Naive thymus-derived CD4-positive, alpha-beta T cell (primary cell): ENCODE measurements at regions not wholly inside any gene's neighbourhood (a gene's known extent, or its start where the extent isn't known, plus 50 kb on each side); places are given as distances from the start of the nearest gene placed in this dataset.

Experiments used
- ATAC-seq: fragments of 150-1000 bp; cut with Tn5 transposase; 2 replicates; pipeline ENCODE4 v1.10.0; 2021; ENCODE audit warnings: mild to moderate bottlenecking, moderate library complexity
- CTCF ChIA-PET: fragments of 350-600 bp; sonication (Branson Sonifier 250); formaldehyde crosslinking; loops from one replicate; lab custom pipeline; 2021; ENCODE audit warnings: antibody characterized with exemption; lab: Charles Lee
- POLR2A ChIA-PET: fragments of 350-600 bp; sonication (Branson Sonifier 250); formaldehyde crosslinking; loops from one replicate; lab custom pipeline; 2021; ENCODE audit warnings: antibody characterized with exemption, inconsistent platforms; lab: Charles Lee
- DNase-seq, 9 donors: peaks; one replicate each; pipeline versions ENCODE4 v3.0.0 to v3.0.0-alpha.2; 2020 to 2022; ENCODE audit warnings: mixed read lengths in 1 of 9
- H3K27ac ChIP-seq: one replicate; pipeline ENCODE4 v1.7.0; 2013; ENCODE audit warnings: mild to moderate bottlenecking, low read depth, low read length, moderate library complexity
- H3K27me3 ChIP-seq, 2 donors: one replicate each; pipeline ENCODE4 v1.7.0; 2013; ENCODE audit warnings: low read length in 2 of 2, mild to moderate bottlenecking in 2 of 2, moderate library complexity in 2 of 2; ENCODE audit not compliant: control insufficient read depth in 2 of 2, insufficient read depth in 2 of 2
- H3K36me3 ChIP-seq, 3 experiments: 1 replicate in 2 of 3; 2 replicates in 1 of 3; pipeline ENCODE4 v1.7.0; 2013; ENCODE audit warnings: low read length in 3 of 3, mild to moderate bottlenecking in 3 of 3, moderate library complexity in 1 of 3; ENCODE audit not compliant: insufficient read depth in 3 of 3, control insufficient read depth in 2 of 3
- H3K4me1 ChIP-seq, 2 donors: one replicate each; pipeline ENCODE4 v1.7.0; 2013; ENCODE audit warnings: low read length in 2 of 2, mild to moderate bottlenecking in 2 of 2, moderate library complexity in 1 of 2; ENCODE audit not compliant: control insufficient read depth in 2 of 2, insufficient read depth in 2 of 2
- H3K4me3 ChIP-seq: 2 replicates; pipeline ENCODE4 v1.7.0; 2013; ENCODE audit warnings: mild to moderate bottlenecking, low read length
- H3K9me3 ChIP-seq, 3 experiments: 1 replicate in 2 of 3; 2 replicates in 1 of 3; pipeline ENCODE4 v1.7.0; 2013; ENCODE audit warnings: low read length in 3 of 3; ENCODE audit not compliant: control insufficient read depth in 2 of 3
- H3K27ac Mint-ChIP-seq, 9 donors: one replicate each; pipeline ENCODE4 v1.8.0; 2020 to 2022; ENCODE audit warnings: mixed read lengths in 9 of 9, mild to moderate bottlenecking in 8 of 9, moderate library complexity in 5 of 9, inconsistent platforms in 2 of 9
- H3K27me3 Mint-ChIP-seq, 5 donors: one replicate each; pipeline ENCODE4 v1.8.0; 2021 to 2022; ENCODE audit warnings: mixed read lengths in 5 of 5, mild to moderate bottlenecking in 1 of 5
- H3K36me3 Mint-ChIP-seq, 5 donors: one replicate each; pipeline ENCODE4 v1.8.0; 2020 to 2022; ENCODE audit warnings: mixed read lengths in 5 of 5, mild to moderate bottlenecking in 3 of 5, inconsistent platforms in 1 of 5
- H3K4me1 Mint-ChIP-seq, 7 donors: one replicate each; pipeline ENCODE4 v1.8.0; 2020 to 2022; ENCODE audit warnings: mixed read lengths in 7 of 7, mild to moderate bottlenecking in 3 of 7, inconsistent platforms in 1 of 7
- H3K4me3 Mint-ChIP-seq, 10 donors: one replicate each; pipeline ENCODE4 v1.8.0; 2020 to 2022; ENCODE audit warnings: mild to moderate bottlenecking in 10 of 10, mixed read lengths in 10 of 10, moderate library complexity in 6 of 10, inconsistent platforms in 2 of 10
- H3K9me3 Mint-ChIP-seq, 11 donors: one replicate each; pipeline ENCODE4 v1.8.0; 2020 to 2022; ENCODE audit warnings: mixed read lengths in 11 of 11, mild to moderate bottlenecking in 4 of 11, inconsistent platforms in 1 of 11, moderate library complexity in 1 of 11
- intact Hi-C, 2 donors: fragments of 100-400 bp; cut with micrococcal nuclease; formaldehyde crosslinking; loops; one replicate each; pipeline ENCODE4 v1.15.1; 2023

- Mint-ChIP-seq H3K27ac (peak overlapping the region in 1 of 9 donors; percentile 7), H3K27me3 (no peaks in the 10 kb centered on the region), H3K4me1 (no peaks in the 10 kb centered on the region), H3K4me3 (no peak overlapping the region), H3K9me3 (peaks cover 5 to 32% (median 13%) of the 10 kb centered on the region in 11 donors), H3K36me3 (peaks cover 0 to 3% (median 0%) of the 10 kb centered on the region in 5 donors)
- ATAC-seq (no peak), DNase-seq (no peak)
- ChIA-PET CTCF (no interaction called here), POLR2A (no interaction called here)
- H3K36me3 ChIP-seq = no peaks in the 10 kb centered on the region
- H3K4me3 ChIP-seq = no peak overlapping the region
- H3K4me1 ChIP-seq = no peaks in the 10 kb centered on the region
- H3K9me3 ChIP-seq = peaks cover 0 to 9% (median 0%) of the 10 kb centered on the region in 3 experiments
- no peaks in the 10 kb centered on the region for H3K27me3 ChIP-seq
- no peak overlapping the region for H3K27ac ChIP-seq
- intact Hi-C loops = no loop called here
Observed at GRCh38 chr3:83934192-83935021, 1024.4 kb upstream of the CADM2 start.

GRCh38 chr3:83938491-83938890 lies 1020.3 kb upstream of the CADM2 start:
- H3K9me3 ChIP-seq = peaks cover 0 to 8% (median 0%) of the 10 kb centered on the region in 3 experiments
- no peak for ATAC-seq
- Mint-ChIP-seq H3K27ac (no peak overlapping the region), H3K36me3 (no peaks in the 10 kb centered on the region), H3K4me1 (no peaks in the 10 kb centered on the region), H3K4me3 (no peak overlapping the region), H3K9me3 (peaks cover 0 to 20% (median 10%) of the 10 kb centered on the region in 11 donors), H3K27me3 (no peaks in the 10 kb centered on the region)
- no peak for DNase-seq
- no peaks in the 10 kb centered on the region for H3K4me1 ChIP-seq
- H3K27ac ChIP-seq = no peak overlapping the region
- intact Hi-C loops = no loop called here
- H3K27me3 ChIP-seq = no peaks in the 10 kb centered on the region
- H3K4me3 ChIP-seq = no peak overlapping the region
- H3K36me3 ChIP-seq = no peaks in the 10 kb centered on the region
- ChIA-PET CTCF (no interaction called here), POLR2A (no interaction called here)

GRCh38 chr3:83941990-83942745 lies 1016.6 kb upstream of the CADM2 start:
- intact Hi-C loops = no loop called here
- Histone ChIP-seq H3K27me3 (no peaks in the 10 kb centered on the region), H3K36me3 (no peaks in the 10 kb centered on the region), H3K4me1 (no peaks in the 10 kb centered on the region), H3K9me3 (no peaks in the 10 kb centered on the region), H3K4me3 (no peak overlapping the region), H3K27ac (no peak overlapping the region)
- DNase-seq (no peak), ATAC-seq (no peak)
- no peaks in the 10 kb centered on the region for H3K36me3 Mint-ChIP-seq
- no peaks in the 10 kb centered on the region for H3K4me1 Mint-ChIP-seq
- ChIA-PET POLR2A (no interaction called here), CTCF (no interaction called here)
- no peak overlapping the region for H3K27ac Mint-ChIP-seq
- peaks cover 0 to 23% (median 7%) of the 10 kb centered on the region in 11 donors for H3K9me3 Mint-ChIP-seq
- H3K27me3 Mint-ChIP-seq = no peaks in the 10 kb centered on the region
- H3K4me3 Mint-ChIP-seq = no peak overlapping the region

GRCh38 chr3:83946049-83946448 lies 1012.7 kb upstream of the CADM2 start:
- H3K9me3 Mint-ChIP-seq = peaks cover 0 to 13% (median 5%) of the 10 kb centered on the region in 11 donors
- H3K4me3 Mint-ChIP-seq = no peak overlapping the region
- H3K4me1 Mint-ChIP-seq = no peaks in the 10 kb centered on the region
- no peaks in the 10 kb centered on the region for H3K36me3 ChIP-seq
- no peak overlapping the region for H3K27ac ChIP-seq
- DNase-seq = no peak
- POLR2A ChIA-PET = no interaction called here
- H3K4me3 ChIP-seq = no peak overlapping the region
- H3K27me3 ChIP-seq = no peaks in the 10 kb centered on the region
- ATAC-seq = no peak
- H3K36me3 Mint-ChIP-seq = no peaks in the 10 kb centered on the region
- intact Hi-C loops = no loop called here
- no peaks in the 10 kb centered on the region for H3K4me1 ChIP-seq
- CTCF ChIA-PET = no interaction called here
- H3K9me3 ChIP-seq = no peaks in the 10 kb centered on the region
- H3K27ac Mint-ChIP-seq = no peak overlapping the region
- H3K27me3 Mint-ChIP-seq = no peaks in the 10 kb centered on the region

GRCh38 chr3:83946554-83946953 lies 1012.2 kb upstream of the CADM2 start:
- ATAC-seq (no peak), DNase-seq (no peak)
- Histone ChIP-seq H3K36me3 (no peaks in the 10 kb centered on the region), H3K27me3 (no peaks in the 10 kb centered on the region), H3K9me3 (no peaks in the 10 kb centered on the region), H3K4me3 (no peak overlapping the region), H3K27ac (no peak overlapping the region), H3K4me1 (no peaks in the 10 kb centered on the region)
- no peaks in the 10 kb centered on the region for H3K4me1 Mint-ChIP-seq
- CTCF ChIA-PET = no interaction called here
- H3K27me3 Mint-ChIP-seq = no peaks in the 10 kb centered on the region
- H3K4me3 Mint-ChIP-seq = no peak overlapping the region
- H3K27ac Mint-ChIP-seq = no peak overlapping the region
- intact Hi-C loops = no loop called here
- POLR2A ChIA-PET = no interaction called here
- H3K9me3 Mint-ChIP-seq = peaks cover 0 to 12% (median 4%) of the 10 kb centered on the region in 11 donors
- no peaks in the 10 kb centered on the region for H3K36me3 Mint-ChIP-seq

GRCh38 chr3:83948771-83949170 lies 1010.0 kb upstream of the CADM2 start:
- H3K36me3 Mint-ChIP-seq = no peaks in the 10 kb centered on the region
- no peak for ATAC-seq
- Histone ChIP-seq H3K27me3 (no peaks in the 10 kb centered on the region), H3K9me3 (no peaks in the 10 kb centered on the region), H3K4me1 (no peaks in the 10 kb centered on the region), H3K36me3 (no peaks in the 10 kb centered on the region), H3K4me3 (no peak overlapping the region), H3K27ac (no peak overlapping the region)
- H3K4me3 Mint-ChIP-seq = no peak overlapping the region
- no peak for DNase-seq
- no peaks in the 10 kb centered on the region for H3K27me3 Mint-ChIP-seq
- H3K9me3 Mint-ChIP-seq = peaks cover 0 to 14% (median 4%) of the 10 kb centered on the region in 11 donors
- intact Hi-C loops = no loop called here
- H3K27ac Mint-ChIP-seq = no peak overlapping the region
- ChIA-PET CTCF (no interaction called here), POLR2A (no interaction called here)
- no peaks in the 10 kb centered on the region for H3K4me1 Mint-ChIP-seq
